NCI-H526 (cell line): ENCODE measurements at regions not wholly inside any gene's neighbourhood (a gene's known extent, or its start where the extent isn't known, plus 50 kb on each side); places are given as distances from the start of the nearest gene placed in this dataset.
A peak's percentile ranks its signal among the peaks of the same experiment; 100 is the strongest.

Source experiments
- DNase-seq, 2 experiments: peaks; one replicate each; lab custom pipeline; 2025; lab: John Stamatoyannopoulos, UW

- DNase-seq = no peak
These were observed 78.5 kb upstream of the PCBD1 start for GRCh38 chr10:70966646-70967553.

- no peak for DNase-seq
These were observed 79.5 kb upstream of the PCBD1 start for GRCh38 chr10:70967591-70968587.

- DNase-seq = no peak
These were observed 80.8 kb upstream of the PCBD1 start for GRCh38 chr10:70969188-70969587.

DNA sequence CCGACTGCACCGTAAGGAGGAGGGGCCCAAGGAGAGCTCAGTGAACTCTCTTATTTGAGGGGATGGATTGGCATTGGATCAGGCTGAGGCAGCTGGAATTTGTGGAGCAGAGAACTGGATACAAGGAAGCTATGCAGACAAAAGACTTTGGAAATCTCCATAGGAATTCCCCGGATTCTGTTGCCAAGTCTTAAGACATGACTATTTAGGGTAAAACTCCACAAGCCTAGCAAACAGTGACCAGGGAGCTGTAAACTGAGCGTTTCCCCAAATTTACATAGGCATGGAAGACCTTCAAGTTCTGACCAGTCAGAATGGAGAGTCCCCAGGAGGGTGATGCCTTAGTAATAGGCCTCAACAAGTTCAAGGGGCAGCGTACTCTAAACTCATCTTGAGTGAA, 82.5 kb upstream of the PCBD1 start:
- DNase-seq = no peak

DNA sequence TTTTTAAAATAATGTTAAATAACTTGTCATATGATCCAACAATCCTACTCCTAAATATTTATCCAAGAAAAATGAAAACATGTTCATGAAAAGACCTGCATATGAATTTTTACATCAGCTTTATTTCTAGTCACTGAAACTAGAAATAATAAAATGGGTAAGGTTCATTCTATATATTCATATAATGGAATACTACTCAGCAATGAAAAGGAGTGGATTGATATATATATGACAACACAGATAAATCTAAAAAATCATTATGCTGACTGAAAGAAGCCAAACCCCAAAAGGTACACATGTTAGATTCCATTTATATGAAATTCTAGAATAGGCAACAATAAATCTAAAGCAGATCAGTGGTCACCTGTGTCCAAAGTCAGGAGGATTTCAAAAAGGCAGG, 84.9 kb upstream of the PCBD1 start:
- no peak for DNase-seq

DNA sequence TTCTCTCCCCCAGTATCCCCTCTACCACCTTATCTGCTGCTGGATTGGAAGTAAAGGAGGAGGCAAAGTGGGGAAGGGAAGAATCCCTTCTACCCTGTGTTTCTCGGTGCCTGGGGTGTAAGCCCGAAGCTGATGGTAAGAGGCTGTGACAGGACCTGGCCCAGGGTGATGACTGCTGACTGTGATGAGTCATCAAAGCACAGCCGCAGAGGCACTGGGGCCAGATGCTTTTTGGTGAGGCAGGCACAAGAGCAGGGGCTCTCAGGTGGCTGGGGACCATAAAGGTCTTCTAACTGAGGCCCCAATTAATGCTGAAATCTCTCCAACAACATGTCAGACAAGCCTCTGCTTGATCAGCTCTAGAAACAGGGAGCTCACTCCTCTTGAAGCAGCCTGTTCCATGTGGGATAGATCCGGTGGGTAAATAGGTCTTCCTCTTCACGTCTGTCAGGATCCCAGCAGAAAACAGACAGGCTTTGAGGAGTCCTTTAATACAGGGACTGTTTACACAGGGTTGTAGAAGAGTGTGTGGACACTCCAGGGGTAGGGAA, 86.1 kb upstream of the PCBD1 start:
- DNase-seq = no peak

- no peak for DNase-seq
These were observed 86.6 kb upstream of the PCBD1 start for GRCh38 chr10:70974920-70975319.

DNA sequence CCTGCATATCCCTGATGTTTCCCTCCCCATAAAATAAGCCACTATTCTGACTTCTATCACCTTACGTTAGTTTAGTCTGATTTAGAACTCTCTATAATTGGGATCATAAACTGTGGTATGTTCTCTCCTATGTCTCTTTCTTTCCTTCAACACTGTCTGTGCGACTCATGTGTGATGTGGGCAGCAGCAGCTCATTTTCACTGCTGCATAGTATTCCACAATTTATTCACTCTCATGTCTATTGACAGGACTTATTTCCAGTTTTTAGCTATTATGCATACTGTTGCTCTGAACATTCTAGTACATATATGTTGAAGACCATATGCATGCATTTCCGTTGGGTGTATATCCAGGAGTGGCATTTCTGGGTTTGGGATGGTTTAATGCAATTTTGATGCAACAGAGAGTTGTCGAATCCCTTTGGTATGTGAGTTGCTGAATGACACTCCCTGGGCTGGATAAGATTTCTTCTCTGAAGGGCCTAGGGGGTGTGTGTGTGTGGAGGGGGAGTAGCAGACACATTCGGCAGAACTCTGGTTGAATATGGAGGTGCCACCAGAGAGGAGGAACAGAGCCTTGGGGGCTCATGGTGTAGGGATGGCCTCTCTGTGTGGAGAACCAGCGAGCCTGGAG, 87.8 kb upstream of the PCBD1 start:
- DNase-seq = no peak

DNA sequence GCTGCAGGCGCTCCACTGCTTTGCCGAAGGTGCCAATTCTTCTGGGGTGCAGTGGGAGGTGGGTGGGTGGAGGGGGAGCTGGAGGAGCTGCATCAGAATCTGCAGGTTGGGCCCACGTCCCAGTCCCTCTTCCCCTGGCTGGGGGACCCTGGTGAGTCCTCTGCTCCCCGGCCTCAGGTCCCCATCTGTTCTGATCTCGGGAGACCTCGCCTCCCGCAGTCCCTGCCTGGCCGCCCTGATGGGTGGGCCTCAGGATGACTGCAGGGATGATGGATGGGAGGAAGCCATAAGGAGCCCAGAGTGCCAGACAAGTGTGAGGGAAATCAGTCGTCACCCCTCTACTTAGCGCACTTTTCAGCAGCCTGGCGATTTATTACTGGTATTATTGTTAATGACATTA, 89.3 kb upstream of the PCBD1 start:
- DNase-seq = no peak

DNA sequence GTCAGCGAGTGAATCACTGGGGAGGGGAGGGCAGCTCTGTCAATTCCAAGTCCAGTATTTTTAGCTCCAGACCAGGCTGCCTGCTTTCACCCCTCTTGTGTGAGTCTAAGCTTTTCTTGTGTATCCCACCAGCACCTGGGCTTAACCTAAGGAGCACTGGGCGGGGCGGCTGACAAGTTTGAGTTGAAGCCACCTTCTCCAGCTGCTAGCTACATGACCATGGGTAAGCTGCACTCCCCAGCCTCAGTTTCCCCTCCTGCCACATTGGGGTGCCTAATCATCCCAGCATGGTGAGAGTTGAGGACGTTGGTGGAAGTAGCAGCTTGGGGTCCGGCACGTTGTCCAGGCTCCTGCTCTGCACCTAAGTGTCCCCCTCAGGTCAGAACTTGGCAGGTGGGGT, 89.8 kb upstream of the PCBD1 start:
- DNase-seq = no peak

- no peak for DNase-seq
These were observed 90.6 kb upstream of the PCBD1 start for GRCh38 chr10:70978816-70979480.

GRCh38 chr10:70980687-70981086, 92.3 kb upstream of the PCBD1 start:
- no peak for DNase-seq

- DNase-seq = no peak
These were observed 92.9 kb upstream of the PCBD1 start for GRCh38 chr10:70981171-70981836.

DNA sequence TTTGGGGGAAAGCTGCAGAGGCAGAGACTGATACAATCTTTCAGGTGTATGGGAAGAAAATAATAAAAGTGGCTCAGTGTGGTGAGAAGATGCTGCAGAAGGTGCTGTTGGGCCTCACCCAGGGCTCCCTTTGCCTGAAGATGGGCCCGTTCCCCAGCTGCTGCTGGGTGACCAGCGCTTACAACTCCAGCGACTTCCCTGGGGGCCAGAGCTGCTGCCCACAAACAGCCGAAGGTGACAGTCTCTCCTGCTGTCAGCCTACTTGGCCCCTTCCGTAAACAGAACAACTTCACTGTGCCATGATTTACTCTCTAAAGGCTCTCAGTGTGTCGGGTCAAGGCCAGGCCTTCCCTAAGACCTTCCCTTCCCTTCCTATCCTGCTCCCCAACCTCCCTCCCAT, 93.6 kb upstream of the PCBD1 start:
- no peak for DNase-seq

DNA sequence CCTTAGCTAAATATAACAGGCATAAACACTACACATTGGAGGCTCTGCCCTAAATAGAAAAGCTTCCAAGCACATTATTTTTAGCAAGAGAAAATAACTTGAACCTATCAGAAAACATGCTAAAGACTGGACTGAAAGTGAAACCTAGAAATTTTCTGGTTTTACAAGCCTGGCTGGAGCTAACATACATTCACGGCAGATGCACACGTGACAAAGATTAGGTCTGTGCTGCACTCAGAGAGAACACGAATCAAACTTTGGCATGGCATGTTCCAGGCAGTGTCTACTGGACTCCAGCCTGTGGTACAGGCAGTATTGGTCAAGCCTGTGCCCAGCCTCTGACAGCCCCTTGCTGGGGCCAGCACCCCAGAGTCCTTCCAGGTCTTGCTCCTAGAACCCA, 94.1 kb upstream of the PCBD1 start:
- DNase-seq = no peak

DNA sequence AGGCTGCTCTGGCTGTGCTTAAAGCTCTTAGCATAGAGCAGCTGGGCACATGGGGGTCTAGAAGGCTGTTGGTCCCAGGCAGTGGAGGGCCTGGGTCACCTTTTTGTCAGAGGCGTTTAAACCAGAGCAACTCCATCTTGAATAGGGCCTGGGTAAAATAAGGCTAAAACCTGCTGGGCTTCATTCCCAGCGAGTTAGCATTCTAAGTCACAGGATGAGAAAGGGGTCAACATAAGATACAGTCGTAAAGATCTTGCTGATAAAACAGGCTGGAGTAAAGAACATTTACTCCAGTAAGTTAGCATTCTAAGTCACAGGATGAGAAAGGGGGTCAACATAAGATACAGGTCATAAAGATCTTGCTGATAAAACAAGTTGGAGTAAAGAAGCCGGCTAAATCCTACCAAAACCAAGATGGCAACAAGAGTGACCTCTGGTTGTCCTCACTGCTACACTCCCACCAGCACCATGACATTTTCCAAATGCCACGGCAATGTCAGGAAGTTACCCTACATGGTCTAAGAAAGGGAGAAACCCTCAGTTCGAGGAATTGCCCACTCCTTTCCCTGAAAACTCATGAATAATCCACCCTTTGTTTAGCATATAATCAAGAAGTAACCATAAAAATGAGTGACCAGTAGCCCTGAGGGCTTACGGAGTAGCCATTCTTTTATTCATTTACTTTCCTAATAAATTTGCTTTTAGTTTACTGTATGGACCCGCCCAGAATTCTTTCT, 96.8 kb upstream of the PCBD1 start:
- no peak for DNase-seq

DNA sequence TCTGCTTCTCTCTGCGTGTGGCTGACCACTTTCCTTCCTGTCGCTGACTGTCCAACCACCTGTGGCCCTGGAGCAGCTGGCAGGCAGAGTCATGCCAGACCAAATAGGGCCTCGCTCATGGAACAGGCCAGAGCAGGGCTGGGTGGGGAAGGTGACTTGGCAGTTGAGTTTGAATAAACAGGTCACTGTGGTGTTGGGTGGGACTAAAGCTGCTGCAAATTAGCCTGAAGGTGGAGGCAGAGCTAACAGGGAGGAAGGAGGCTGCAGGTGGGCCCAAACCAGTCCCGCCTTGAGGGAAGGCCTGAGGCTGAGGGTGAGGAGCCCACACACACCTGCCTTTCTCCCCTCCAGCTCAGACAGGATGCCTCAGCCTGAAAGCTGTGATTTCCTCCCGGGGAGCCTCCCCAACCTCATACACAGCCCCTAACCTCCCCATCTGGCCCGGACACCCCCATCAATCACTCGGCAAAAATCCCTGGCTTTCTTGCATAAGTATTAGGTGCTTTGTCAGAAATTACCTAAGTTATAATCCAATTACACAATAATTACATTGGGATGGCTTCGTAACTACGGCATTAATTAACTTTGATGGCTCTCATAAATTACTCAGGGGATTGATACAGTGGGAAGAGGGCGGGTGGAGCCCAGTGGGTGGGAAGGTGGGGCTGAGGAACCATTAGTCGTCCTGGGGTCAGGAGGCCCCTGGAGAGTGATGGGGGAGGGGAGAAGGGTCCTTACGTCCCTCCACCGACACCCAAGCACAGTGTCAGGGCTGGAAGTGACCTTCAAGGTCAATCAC, 97.7 kb upstream of the PCBD1 start:
- peak in 1 of 2 experiments; percentile 15 for DNase-seq

DNA sequence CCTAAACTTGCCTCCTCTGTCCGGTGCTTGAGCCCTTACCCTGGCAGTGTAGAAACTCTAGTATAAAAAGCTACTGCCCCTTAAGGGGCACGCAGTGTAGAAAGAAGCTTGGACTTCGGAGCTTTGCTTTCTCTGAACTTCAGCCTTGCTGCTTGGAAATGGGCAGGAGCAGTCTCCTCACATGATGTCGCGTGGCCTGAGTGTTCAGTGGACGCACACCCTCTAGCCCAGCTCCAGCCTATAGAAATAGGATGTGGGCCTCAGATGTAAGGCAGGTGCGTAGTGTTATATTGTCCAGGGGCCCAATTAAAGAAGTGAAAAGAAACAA, 98.2 kb upstream of the PCBD1 start:
- DNase-seq = no peak

- no peak for DNase-seq
These were observed 99.2 kb upstream of the PCBD1 start for GRCh38 chr10:70987396-70988130.
